Stimulated activated naive CD8-positive, alpha-beta T cell treated with anti-CD3 and anti-CD28 coated beads, Interleukin-15, amount 100 ng/mL, for 72 hours (primary cell): ENCODE measurements at regions not wholly inside any gene's neighbourhood (a gene's known extent, or its start where the extent isn't known, plus 50 kb on each side); places are given as distances from the start of the nearest gene placed in this dataset.

Experiments
- ATAC-seq: fragments of 150-1000 bp; cut with Tn5 transposase; 2 replicates; pipeline ENCODE4 v1.10.0; 2021; ENCODE audit warnings: mild to moderate bottlenecking, moderate library complexity
- DNase-seq, 2 donors: peaks; one replicate each; pipeline ENCODE4 v3.0.0; 2021 to 2022
- H3K27ac Mint-ChIP-seq, 2 donors: one replicate each; pipeline ENCODE4 v1.8.0; 2022; ENCODE audit warnings: mild to moderate bottlenecking in 2 of 2, mixed read lengths in 2 of 2, moderate library complexity in 2 of 2
- H3K27me3 Mint-ChIP-seq: one replicate; pipeline ENCODE4 v1.8.0; 2022; ENCODE audit warnings: mixed read lengths
- H3K4me1 Mint-ChIP-seq: one replicate; pipeline ENCODE4 v1.8.0; 2022; ENCODE audit warnings: mild to moderate bottlenecking, mixed read lengths
- H3K4me3 Mint-ChIP-seq, 2 donors: one replicate each; pipeline ENCODE4 v1.8.0; 2022; ENCODE audit warnings: mild to moderate bottlenecking in 2 of 2, mixed read lengths in 2 of 2, moderate library complexity in 1 of 2
- H3K9me3 Mint-ChIP-seq, 2 donors: one replicate each; pipeline ENCODE4 v1.8.0; 2022; ENCODE audit warnings: mixed read lengths in 2 of 2

GRCh38 chr7:98679741-98680140, 62.7 kb downstream of the NPTX2 start:
- peaks cover 6% of the 10 kb centered on the region for H3K4me1 Mint-ChIP-seq
- no peak overlapping the region for H3K27ac Mint-ChIP-seq
- no peak for ATAC-seq
- no peak for DNase-seq
- peaks cover 0 to 17% of the 10 kb centered on the region in 2 donors for H3K9me3 Mint-ChIP-seq
- peaks cover 9% of the 10 kb centered on the region for H3K27me3 Mint-ChIP-seq
- H3K4me3 Mint-ChIP-seq = no peak overlapping the region

GRCh38 chr7:98681511-98681910, 64.4 kb downstream of the NPTX2 start:
- H3K4me1 Mint-ChIP-seq = peaks cover 6% of the 10 kb centered on the region
- ATAC-seq = no peak
- H3K27ac Mint-ChIP-seq = no peak overlapping the region
- peaks cover 9% of the 10 kb centered on the region for H3K27me3 Mint-ChIP-seq
- no peak overlapping the region for H3K4me3 Mint-ChIP-seq
- peaks cover 12 to 34% of the 10 kb centered on the region in 2 donors for H3K9me3 Mint-ChIP-seq
- no peak for DNase-seq

GRCh38 chr7:98681951-98682350, 64.9 kb downstream of the NPTX2 start:
- no peak overlapping the region for H3K4me3 Mint-ChIP-seq
- peaks cover 9% of the 10 kb centered on the region for H3K27me3 Mint-ChIP-seq
- H3K27ac Mint-ChIP-seq = no peak overlapping the region
- ATAC-seq (no peak), DNase-seq (no peak)
- H3K4me1 Mint-ChIP-seq = peaks cover 6% of the 10 kb centered on the region
- peaks cover 16 to 36% of the 10 kb centered on the region in 2 donors for H3K9me3 Mint-ChIP-seq

- peaks cover 9% of the 10 kb centered on the region for H3K27me3 Mint-ChIP-seq
- no peak for DNase-seq
- H3K4me3 Mint-ChIP-seq = no peak overlapping the region
- H3K9me3 Mint-ChIP-seq = peaks cover 20 to 38% of the 10 kb centered on the region in 2 donors
- no peak for ATAC-seq
- no peak overlapping the region for H3K27ac Mint-ChIP-seq
- H3K4me1 Mint-ChIP-seq = peaks cover 6% of the 10 kb centered on the region
Measured at GRCh38 chr7:98683514-98683913, 66.4 kb downstream of the NPTX2 start.

GRCh38 chr7:98685541-98685940, 68.5 kb downstream of the NPTX2 start:
- peaks cover 28 to 46% of the 10 kb centered on the region in 2 donors for H3K9me3 Mint-ChIP-seq
- H3K27me3 Mint-ChIP-seq = peaks cover 9% of the 10 kb centered on the region
- H3K27ac Mint-ChIP-seq = no peak overlapping the region
- H3K4me3 Mint-ChIP-seq = no peak overlapping the region
- no peak for ATAC-seq
- peaks cover 6% of the 10 kb centered on the region for H3K4me1 Mint-ChIP-seq
- no peak for DNase-seq

GRCh38 chr7:98686466-98687080, 69.5 kb downstream of the NPTX2 start:
- ATAC-seq (no peak), DNase-seq (no peak)
- no peak overlapping the region for H3K4me3 Mint-ChIP-seq
- H3K4me1 Mint-ChIP-seq = peaks cover 5% of the 10 kb centered on the region
- no peak overlapping the region for H3K27ac Mint-ChIP-seq
- peaks cover 28 to 54% of the 10 kb centered on the region in 2 donors for H3K9me3 Mint-ChIP-seq
- H3K27me3 Mint-ChIP-seq = peaks cover 7% of the 10 kb centered on the region

GRCh38 chr7:98687111-98687751, 70.1 kb downstream of the NPTX2 start:
- no peak for ATAC-seq
- H3K4me1 Mint-ChIP-seq = no peaks in the 10 kb centered on the region
- H3K9me3 Mint-ChIP-seq = peaks cover 28 to 60% of the 10 kb centered on the region in 2 donors
- peaks cover under 1% of the 10 kb centered on the region for H3K27me3 Mint-ChIP-seq
- no peak overlapping the region for H3K4me3 Mint-ChIP-seq
- no peak overlapping the region for H3K27ac Mint-ChIP-seq
- DNase-seq = no peak

GRCh38 chr7:98691619-98692018, 74.5 kb downstream of the NPTX2 start:
- Mint-ChIP-seq H3K27ac (no peak overlapping the region), H3K4me3 (no peak overlapping the region), H3K27me3 (no peaks in the 10 kb centered on the region), H3K9me3 (peaks cover 15 to 31% of the 10 kb centered on the region in 2 donors), H3K4me1 (no peaks in the 10 kb centered on the region)
- ATAC-seq (no peak), DNase-seq (no peak)

- no peak for DNase-seq
- no peak for ATAC-seq
- Mint-ChIP-seq H3K4me3 (no peak overlapping the region), H3K4me1 (no peaks in the 10 kb centered on the region), H3K27ac (no peak overlapping the region), H3K27me3 (no peaks in the 10 kb centered on the region), H3K9me3 (peaks cover 6 to 10% of the 10 kb centered on the region in 2 donors)
Measured at GRCh38 chr7:98697083-98697482, 80.0 kb downstream of the NPTX2 start.

- ATAC-seq (no peak), DNase-seq (no peak)
- Mint-ChIP-seq H3K27ac (no peak overlapping the region), H3K4me1 (no peaks in the 10 kb centered on the region), H3K27me3 (no peaks in the 10 kb centered on the region), H3K4me3 (no peak overlapping the region), H3K9me3 (peaks cover 6 to 9% of the 10 kb centered on the region in 2 donors)
Measured at GRCh38 chr7:98697485-98698240, 80.6 kb downstream of the NPTX2 start.

GRCh38 chr7:98698976-98699375, 81.9 kb downstream of the NPTX2 start:
- H3K4me3 Mint-ChIP-seq = no peak overlapping the region
- no peaks in the 10 kb centered on the region for H3K27me3 Mint-ChIP-seq
- no peaks in the 10 kb centered on the region for H3K4me1 Mint-ChIP-seq
- DNase-seq (no peak), ATAC-seq (no peak)
- H3K9me3 Mint-ChIP-seq = peaks cover 6 to 9% of the 10 kb centered on the region in 2 donors
- no peak overlapping the region for H3K27ac Mint-ChIP-seq

- Mint-ChIP-seq H3K27me3 (no peaks in the 10 kb centered on the region), H3K4me3 (no peak overlapping the region), H3K9me3 (peaks cover 6 to 9% of the 10 kb centered on the region in 2 donors), H3K27ac (no peak overlapping the region), H3K4me1 (no peaks in the 10 kb centered on the region)
- ATAC-seq = no peak
- DNase-seq = no peak
Measured at GRCh38 chr7:98700533-98700932, 83.4 kb downstream of the NPTX2 start.

GRCh38 chr7:98701372-98701771, 84.3 kb downstream of the NPTX2 start:
- ATAC-seq (no peak), DNase-seq (no peak)
- no peaks in the 10 kb centered on the region for H3K27me3 Mint-ChIP-seq
- H3K27ac Mint-ChIP-seq = no peak overlapping the region
- peaks cover 6 to 9% of the 10 kb centered on the region in 2 donors for H3K9me3 Mint-ChIP-seq
- no peak overlapping the region for H3K4me3 Mint-ChIP-seq
- no peaks in the 10 kb centered on the region for H3K4me1 Mint-ChIP-seq

- no peak overlapping the region for H3K4me3 Mint-ChIP-seq
- peaks cover 4 to 5% of the 10 kb centered on the region in 2 donors for H3K9me3 Mint-ChIP-seq
- H3K27ac Mint-ChIP-seq = no peak overlapping the region
- no peaks in the 10 kb centered on the region for H3K4me1 Mint-ChIP-seq
- ATAC-seq (no peak), DNase-seq (no peak)
- H3K27me3 Mint-ChIP-seq = no peaks in the 10 kb centered on the region
Measured at GRCh38 chr7:98702021-98702420, 84.9 kb downstream of the NPTX2 start.

- H3K27me3 Mint-ChIP-seq = no peaks in the 10 kb centered on the region
- no peak for DNase-seq
- H3K27ac Mint-ChIP-seq = no peak overlapping the region
- H3K4me3 Mint-ChIP-seq = no peak overlapping the region
- H3K4me1 Mint-ChIP-seq = no peaks in the 10 kb centered on the region
- H3K9me3 Mint-ChIP-seq = no peaks in the 10 kb centered on the region
- no peak for ATAC-seq
Measured at GRCh38 chr7:98703916-98704315, 86.8 kb downstream of the NPTX2 start.

GRCh38 chr7:98705626-98706025, 88.5 kb downstream of the NPTX2 start:
- H3K4me3 Mint-ChIP-seq = no peak overlapping the region
- H3K4me1 Mint-ChIP-seq = no peaks in the 10 kb centered on the region
- H3K27me3 Mint-ChIP-seq = no peaks in the 10 kb centered on the region
- no peak overlapping the region for H3K27ac Mint-ChIP-seq
- H3K9me3 Mint-ChIP-seq = no peaks in the 10 kb centered on the region
- DNase-seq (no peak), ATAC-seq (no peak)
